ENCODE measurements at regions not wholly inside any gene's neighbourhood (a gene's known extent, or its start where the extent isn't known, plus 50 kb on each side); places are given as distances from the start of the nearest gene placed in this dataset.

DNA sequence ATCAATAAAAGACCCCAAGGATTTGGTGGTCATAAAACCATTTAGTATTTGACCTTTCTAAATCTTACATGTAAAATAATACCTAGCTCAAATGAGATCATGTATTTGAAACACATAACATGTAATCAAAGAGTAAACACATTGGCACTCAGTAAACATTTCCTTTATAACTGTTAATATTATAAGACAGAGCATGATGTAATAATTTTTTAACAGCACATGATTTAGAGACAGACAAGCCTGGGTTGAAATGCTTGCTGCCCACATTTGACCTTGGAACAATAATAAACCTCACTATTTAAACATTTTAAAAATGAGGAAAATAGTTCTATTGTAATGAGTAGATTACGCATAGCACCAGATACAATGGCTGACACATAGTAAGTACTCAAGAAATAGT lies 105.2 kb upstream of the GPR141 start (continued):
- TF ChIP-seq, protein P1, sequence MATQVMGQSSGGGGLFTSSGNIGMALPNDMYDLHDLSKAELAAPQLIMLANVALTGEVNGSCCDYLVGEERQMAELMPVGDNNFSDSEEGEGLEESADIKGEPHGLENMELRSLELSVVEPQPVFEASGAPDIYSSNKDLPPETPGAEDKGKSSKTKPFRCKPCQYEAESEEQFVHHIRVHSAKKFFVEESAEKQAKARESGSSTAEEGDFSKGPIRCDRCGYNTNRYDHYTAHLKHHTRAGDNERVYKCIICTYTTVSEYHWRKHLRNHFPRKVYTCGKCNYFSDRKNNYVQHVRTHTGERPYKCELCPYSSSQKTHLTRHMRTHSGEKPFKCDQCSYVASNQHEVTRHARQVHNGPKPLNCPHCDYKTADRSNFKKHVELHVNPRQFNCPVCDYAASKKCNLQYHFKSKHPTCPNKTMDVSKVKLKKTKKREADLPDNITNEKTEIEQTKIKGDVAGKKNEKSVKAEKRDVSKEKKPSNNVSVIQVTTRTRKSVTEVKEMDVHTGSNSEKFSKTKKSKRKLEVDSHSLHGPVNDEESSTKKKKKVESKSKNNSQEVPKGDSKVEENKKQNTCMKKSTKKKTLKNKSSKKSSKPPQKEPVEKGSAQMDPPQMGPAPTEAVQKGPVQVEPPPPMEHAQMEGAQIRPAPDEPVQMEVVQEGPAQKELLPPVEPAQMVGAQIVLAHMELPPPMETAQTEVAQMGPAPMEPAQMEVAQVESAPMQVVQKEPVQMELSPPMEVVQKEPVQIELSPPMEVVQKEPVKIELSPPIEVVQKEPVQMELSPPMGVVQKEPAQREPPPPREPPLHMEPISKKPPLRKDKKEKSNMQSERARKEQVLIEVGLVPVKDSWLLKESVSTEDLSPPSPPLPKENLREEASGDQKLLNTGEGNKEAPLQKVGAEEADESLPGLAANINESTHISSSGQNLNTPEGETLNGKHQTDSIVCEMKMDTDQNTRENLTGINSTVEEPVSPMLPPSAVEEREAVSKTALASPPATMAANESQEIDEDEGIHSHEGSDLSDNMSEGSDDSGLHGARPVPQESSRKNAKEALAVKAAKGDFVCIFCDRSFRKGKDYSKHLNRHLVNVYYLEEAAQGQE (IDR thresholded peaks at IDR 0.05; ENCODE audit: unreplicated experiment): no peak
- TF ChIP-seq JUNB (IDR thresholded peaks at IDR 0.05; ENCODE audit: unreplicated experiment): no peak
- TF ChIP-seq, protein P2, sequence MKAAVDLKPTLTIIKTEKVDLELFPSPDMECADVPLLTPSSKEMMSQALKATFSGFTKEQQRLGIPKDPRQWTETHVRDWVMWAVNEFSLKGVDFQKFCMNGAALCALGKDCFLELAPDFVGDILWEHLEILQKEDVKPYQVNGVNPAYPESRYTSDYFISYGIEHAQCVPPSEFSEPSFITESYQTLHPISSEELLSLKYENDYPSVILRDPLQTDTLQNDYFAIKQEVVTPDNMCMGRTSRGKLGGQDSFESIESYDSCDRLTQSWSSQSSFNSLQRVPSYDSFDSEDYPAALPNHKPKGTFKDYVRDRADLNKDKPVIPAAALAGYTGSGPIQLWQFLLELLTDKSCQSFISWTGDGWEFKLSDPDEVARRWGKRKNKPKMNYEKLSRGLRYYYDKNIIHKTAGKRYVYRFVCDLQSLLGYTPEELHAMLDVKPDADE (IDR thresholded peaks at IDR 0.05): no peak
- TF ChIP-seq POLR2AphosphoS5 (IDR thresholded peaks at IDR 0.05; ENCODE audit: low read depth): no peak
- TF ChIP-seq STAT1 (IDR thresholded peaks at IDR 0.05; ENCODE audit: unreplicated experiment): no peak
- TF ChIP-seq CREB1 (CRISPR knock-in tag; IDR thresholded peaks at IDR 0.05; ENCODE audit: low read depth): no peak
- no peak for TF ChIP-seq ZNF331 (CRISPR knock-in tag; IDR thresholded peaks at IDR 0.05; ENCODE audit: low read depth)
- no peak for TF ChIP-seq EZH2 (IDR thresholded peaks at IDR 0.05; ENCODE audit: low read depth, unreplicated experiment)
- no peak for TF ChIP-seq NANOG (IDR thresholded peaks at IDR 0.05; ENCODE audit: borderline replicate concordance)
- TF ChIP-seq, protein P3, sequence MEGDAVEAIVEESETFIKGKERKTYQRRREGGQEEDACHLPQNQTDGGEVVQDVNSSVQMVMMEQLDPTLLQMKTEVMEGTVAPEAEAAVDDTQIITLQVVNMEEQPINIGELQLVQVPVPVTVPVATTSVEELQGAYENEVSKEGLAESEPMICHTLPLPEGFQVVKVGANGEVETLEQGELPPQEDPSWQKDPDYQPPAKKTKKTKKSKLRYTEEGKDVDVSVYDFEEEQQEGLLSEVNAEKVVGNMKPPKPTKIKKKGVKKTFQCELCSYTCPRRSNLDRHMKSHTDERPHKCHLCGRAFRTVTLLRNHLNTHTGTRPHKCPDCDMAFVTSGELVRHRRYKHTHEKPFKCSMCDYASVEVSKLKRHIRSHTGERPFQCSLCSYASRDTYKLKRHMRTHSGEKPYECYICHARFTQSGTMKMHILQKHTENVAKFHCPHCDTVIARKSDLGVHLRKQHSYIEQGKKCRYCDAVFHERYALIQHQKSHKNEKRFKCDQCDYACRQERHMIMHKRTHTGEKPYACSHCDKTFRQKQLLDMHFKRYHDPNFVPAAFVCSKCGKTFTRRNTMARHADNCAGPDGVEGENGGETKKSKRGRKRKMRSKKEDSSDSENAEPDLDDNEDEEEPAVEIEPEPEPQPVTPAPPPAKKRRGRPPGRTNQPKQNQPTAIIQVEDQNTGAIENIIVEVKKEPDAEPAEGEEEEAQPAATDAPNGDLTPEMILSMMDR (conservative IDR thresholded peaks at IDR 0.05; ENCODE audit: low read depth in 2 of 2): no peak

- Mint-ChIP-seq H3K36me3 (ENCODE audit: low read depth) (no peaks in the 10 kb centered on the region), H3K9me3 (no peaks in the 10 kb centered on the region), H3K27ac (no peak overlapping the region), H3K27me3 (ENCODE audit: insufficient read depth, low read depth, poor library complexity) (no peaks in the 10 kb centered on the region), H3K4me1 (peaks cover 8% of the 10 kb centered on the region; the same call in 2 of the 3 replicates), H3K4me3 (no peak overlapping the region)
- H3F3A ChIP-seq (replicated peaks; ENCODE audit: low read depth): no peaks in the 10 kb centered on the region
- H3K4me2 ChIP-seq: no peak overlapping the region
- no peaks in the 10 kb centered on the region for H3K79me2 ChIP-seq (replicated peaks; ENCODE audit: insufficient read depth)
- H3K27ac ChIP-seq (ENCODE audit: low read depth): no peak overlapping the region
- H2AFZ ChIP-seq: no peak overlapping the region
- DNase-seq (ENCODE audit: low spot score): no peak
- H3K27me3 ChIP-seq (ENCODE audit: insufficient read depth): no peaks in the 10 kb centered on the region
- H3K4me1 ChIP-seq (ENCODE audit: insufficient read depth): peaks cover 10% of the 10 kb centered on the region
- no peak for ATAC-seq
- H3K36me3 ChIP-seq (ENCODE audit: insufficient read depth): no peaks in the 10 kb centered on the region
- H4K20me1 ChIP-seq (replicated peaks; ENCODE audit: insufficient read depth): no peaks in the 10 kb centered on the region
- H3K4me3 ChIP-seq: no peak overlapping the region
- H3K9me2 ChIP-seq (ENCODE audit: insufficient read depth): peaks cover 3% of the 10 kb centered on the region; the same call in 1 of the 2 replicates
- TF ChIP-seq, protein P2 (IDR thresholded peaks at IDR 0.05): no peak
- no peak for TF ChIP-seq EZH2phosphoT487 (IDR thresholded peaks at IDR 0.05; ENCODE audit: unreplicated experiment)
- TF ChIP-seq STAT1 (IDR thresholded peaks at IDR 0.05; ENCODE audit: unreplicated experiment): no peak
- TF ChIP-seq, protein P3 (conservative IDR thresholded peaks at IDR 0.05; ENCODE audit: low read depth in 2 of 2): no peak
- TF ChIP-seq ZNF331 (CRISPR knock-in tag; IDR thresholded peaks at IDR 0.05; ENCODE audit: low read depth): no peak
- TF ChIP-seq CREB1 (CRISPR knock-in tag; IDR thresholded peaks at IDR 0.05; ENCODE audit: low read depth): no peak
- no peak for TF ChIP-seq JUNB (IDR thresholded peaks at IDR 0.05; ENCODE audit: unreplicated experiment)
These were observed 103.2 kb upstream of the GPR141 start for GRCh38 chr7:37580376-37580775.
